H1 (cell line): ENCODE measurements at regions not wholly inside any gene's neighbourhood (a gene's known extent, or its start where the extent isn't known, plus 50 kb on each side); places are given as distances from the start of the nearest gene placed in this dataset.

Experiments used
- CTCF ChIA-PET: fragments of 300-600 bp; sonication (Branson Sonifier 250); formaldehyde crosslinking; loops from one replicate; lab custom pipeline; 2021; ENCODE audit not compliant: partially characterized antibody; lab: Charles Lee
- POLR2A ChIA-PET: fragments of 300-600 bp; sonication (Branson Sonifier 250); formaldehyde crosslinking; loops from one replicate; lab custom pipeline; 2021; ENCODE audit warnings: inconsistent platforms; ENCODE audit not compliant: partially characterized antibody; lab: Charles Lee
- DNase-seq, 2 experiments: peaks; one replicate each; pipeline versions ENCODE4 v3.0.0 to v3.0.0-alpha.2; 2010 to 2022; ENCODE audit warnings: low spot score in 2 of 2, low read depth in 1 of 2, mixed read lengths in 1 of 2
- FAIRE-seq: peaks from 2 replicates; lab custom pipeline; 2011; peaks lifted over from hg19 to GRCh38; lab: Jason Lieb, UNC
- H2AFZ ChIP-seq: 2 replicates; pipeline ENCODE4 v1.8.1; 2012; ENCODE audit warnings: low read length, inconsistent platforms
- H2AK5ac ChIP-seq: 2 replicates; pipeline ENCODE4 v1.6.1; 2013; ENCODE audit warnings: low read depth, low read length
- H2BK120ac ChIP-seq: replicated peaks from 2 replicates; pipeline ENCODE3; 2013; ENCODE audit warnings: low read depth, low read length, inconsistent platforms
- H2BK12ac ChIP-seq: 2 replicates; pipeline ENCODE4 v1.6.1; 2013; ENCODE audit warnings: low read depth, low read length
- H2BK15ac ChIP-seq: 2 replicates; pipeline ENCODE4 v1.6.1; 2013; ENCODE audit warnings: low read length
- H2BK20ac ChIP-seq: 2 replicates; pipeline ENCODE4 v1.6.1; 2013; ENCODE audit warnings: low read length
- H2BK5ac ChIP-seq: 2 replicates; pipeline ENCODE4 v1.6.1; 2013; ENCODE audit warnings: low read depth, low read length
- H3K14ac ChIP-seq: 2 replicates; pipeline ENCODE4 v1.6.1; 2013; ENCODE audit warnings: inconsistent platforms; ENCODE audit not compliant: insufficient read length
- H3K18ac ChIP-seq: 2 replicates; pipeline ENCODE4 v1.6.1; 2013; ENCODE audit warnings: low read length; ENCODE audit errors: extremely low read depth
- H3K23ac ChIP-seq: 2 replicates; pipeline ENCODE4 v1.6.1; 2013; ENCODE audit warnings: inconsistent platforms; ENCODE audit not compliant: insufficient read length
- H3K23me2 ChIP-seq: 2 replicates; pipeline ENCODE4 v1.6.1; 2013; ENCODE audit warnings: low read depth, low read length
- H3K27ac ChIP-seq: 2 replicates; pipeline ENCODE4 v1.6.1; 2011; ENCODE audit warnings: low read depth, low read length, inconsistent platforms
- H3K27me3 ChIP-seq, 4 experiments: replicated peaks in 1 of 4; 1 replicate in 1 of 4; 2 replicates in 3 of 4; pipeline versions ENCODE4 v1.6.1 to v1.8.1; 2011 to 2013; ENCODE audit warnings: low read length in 3 of 4, mild to moderate bottlenecking in 3 of 4, inconsistent platforms in 2 of 4, mixed read lengths in 2 of 4, moderate library complexity in 1 of 4; ENCODE audit not compliant: control insufficient read depth in 3 of 4, insufficient read depth in 3 of 4; ENCODE audit errors: extremely low read depth in 1 of 4
- H3K36me3 ChIP-seq, 4 experiments: 2 replicates each; pipeline versions ENCODE4 v1.6.1 to v1.8.1; 2011 to 2013; ENCODE audit warnings: mild to moderate bottlenecking in 4 of 4, low read length in 3 of 4, moderate library complexity in 2 of 4, control low read depth in 1 of 4, inconsistent platforms in 1 of 4; ENCODE audit not compliant: insufficient read depth in 4 of 4, control insufficient read depth in 2 of 4
- H3K4ac ChIP-seq: replicated peaks from 2 replicates; pipeline ENCODE3; 2013; ENCODE audit warnings: low read length, low read depth, mixed read lengths, inconsistent platforms; ENCODE audit not compliant: insufficient read length
- H3K4me1 ChIP-seq, 4 experiments: replicated peaks in 1 of 4; 1 replicate in 1 of 4; 2 replicates in 3 of 4; pipeline versions ENCODE4 v1.6.1 to v1.8.1; 2011 to 2013; ENCODE audit warnings: low read length in 3 of 4, inconsistent platforms in 2 of 4, mixed read lengths in 1 of 4; ENCODE audit not compliant: insufficient read depth in 4 of 4, control insufficient read depth in 3 of 4
- H3K4me2 ChIP-seq, 2 experiments: 2 replicates each; pipeline versions ENCODE4 v1.6.1 to v1.8.1; 2011 to 2013; ENCODE audit warnings: low read depth in 2 of 2, low read length in 2 of 2, control low read depth in 1 of 2, inconsistent platforms in 1 of 2, mild to moderate bottlenecking in 1 of 2; ENCODE audit not compliant: insufficient read depth in 1 of 2
- H3K4me3 ChIP-seq, 4 experiments: fragments of 200-600, 300-600 bp in 1 of 4; sonication (generic), shearing (Covaris generic), sonication (Bioruptor Twin) in 1 of 4; 2 replicates each; pipeline versions ENCODE4 v1.5.1 to v1.8.1; 2011 to 2016; ENCODE audit warnings: low read length in 4 of 4, low read depth in 3 of 4, control low read depth in 2 of 4, inconsistent platforms in 2 of 4, mild to moderate bottlenecking in 2 of 4, mixed read lengths in 1 of 4, moderate library complexity in 1 of 4; ENCODE audit not compliant: insufficient read depth in 2 of 4; ENCODE audit errors: extremely low read depth in 1 of 4
- H3K56ac ChIP-seq: replicated peaks from 2 replicates; pipeline ENCODE3; 2013; ENCODE audit warnings: low read depth, mild to moderate bottlenecking, mixed read lengths, low read length, inconsistent platforms; ENCODE audit not compliant: insufficient read length
- H3K79me1 ChIP-seq: 2 replicates; pipeline ENCODE4 v1.6.1; 2013; ENCODE audit warnings: low read depth, low read length, control low read depth
- H3K79me2 ChIP-seq, 2 experiments: 2 replicates each; pipeline versions ENCODE4 v1.6.1 to v1.8.1; 2012 to 2013; ENCODE audit warnings: low read length in 2 of 2, mild to moderate bottlenecking in 2 of 2, inconsistent platforms in 1 of 2; ENCODE audit not compliant: insufficient read depth in 2 of 2, control insufficient read depth in 1 of 2
- H3K9ac ChIP-seq, 4 experiments: replicated peaks in 1 of 4; 1 replicate in 1 of 4; 2 replicates in 3 of 4; pipeline versions ENCODE4 v1.6.1 to v1.8.1; 2011 to 2013; ENCODE audit warnings: low read depth in 3 of 4, low read length in 3 of 4, control low read depth in 2 of 4, mild to moderate bottlenecking in 2 of 4, moderate library complexity in 2 of 4, inconsistent platforms in 1 of 4; ENCODE audit errors: extremely low read depth in 1 of 4
- H3K9me3 ChIP-seq, 2 experiments: 2 replicates each; pipeline versions ENCODE4 v1.6.1 to v1.8.1; 2012 to 2013; ENCODE audit warnings: mild to moderate bottlenecking in 2 of 2, moderate library complexity in 2 of 2, control low read depth in 1 of 2, inconsistent platforms in 1 of 2, low read depth in 1 of 2, low read length in 1 of 2, mixed read lengths in 1 of 2; ENCODE audit not compliant: insufficient read depth in 2 of 2
- H4K20me1 ChIP-seq, 2 experiments: replicated peaks in 1 of 2; 2 replicates each; pipeline versions ENCODE3 to v1.8.1; 2011 to 2013; ENCODE audit warnings: inconsistent platforms in 2 of 2, low read length in 2 of 2, mild to moderate bottlenecking in 1 of 2; ENCODE audit not compliant: insufficient read depth in 2 of 2, control insufficient read depth in 1 of 2
- H4K5ac ChIP-seq: 2 replicates; pipeline ENCODE4 v1.6.1; 2013; ENCODE audit warnings: low read length, low read depth, mixed read lengths, inconsistent platforms; ENCODE audit not compliant: insufficient read length
- H4K8ac ChIP-seq: 2 replicates; pipeline ENCODE4 v1.8.0; 2013; ENCODE audit warnings: mild to moderate bottlenecking, moderate library complexity, low read length, inconsistent platforms; ENCODE audit not compliant: insufficient read depth; ENCODE audit errors: extremely low read depth
- H4K91ac ChIP-seq: replicated peaks from 2 replicates; pipeline ENCODE3; 2013; ENCODE audit warnings: low read length, mixed read lengths, inconsistent platforms; ENCODE audit not compliant: insufficient read length
- ATF3 ChIP-seq: IDR thresholded peaks from 2 replicates; pipeline ENCODE4 v1.6.1; 2011; ENCODE audit warnings: low read depth, mild to moderate bottlenecking, low read length; ENCODE audit not compliant: insufficient read depth
- BACH1 ChIP-seq: IDR thresholded peaks from 2 replicates; pipeline ENCODE4 v1.6.1; 2012; ENCODE audit warnings: low read length, improper control_type of control experiment
- MAFK ChIP-seq: IDR thresholded peaks from 2 replicates; pipeline ENCODE4 v1.6.1; 2012; ENCODE audit warnings: low read depth, mild to moderate bottlenecking, improper control_type of control experiment, low read length
- POLR2A ChIP-seq, 2 experiments: IDR thresholded peaks; 1 replicate in 1 of 2; 2 replicates in 1 of 2; pipeline ENCODE4 v1.6.1; 2011; ENCODE audit warnings: low read depth in 2 of 2, low read length in 2 of 2, mild to moderate bottlenecking in 2 of 2; ENCODE audit errors: control extremely low read depth in 1 of 2
- RAD21 ChIP-seq, 2 experiments: IDR thresholded peaks in 1 of 2; conservative IDR thresholded peaks in 1 of 2; 2 replicates each; pipeline ENCODE4 v1.6.1; 2011; ENCODE audit warnings: low read depth in 2 of 2, low read length in 2 of 2, improper control_type of control experiment in 1 of 2, inconsistent platforms in 1 of 2, mild to moderate bottlenecking in 1 of 2, moderate library complexity in 1 of 2
- RXRA ChIP-seq: IDR thresholded peaks from 2 replicates; pipeline ENCODE4 v1.6.1; 2011; ENCODE audit warnings: low read depth, mild to moderate bottlenecking, low read length, moderate library complexity; ENCODE audit not compliant: insufficient read depth
- SIX5 ChIP-seq: IDR thresholded peaks from 2 replicates; pipeline ENCODE4 v1.6.1; 2011; ENCODE audit warnings: mild to moderate bottlenecking, low read depth, low read length
- SRF ChIP-seq: IDR thresholded peaks from 2 replicates; pipeline ENCODE4 v1.6.1; 2011; ENCODE audit warnings: mild to moderate bottlenecking, low read depth, low read length, moderate library complexity
- SUZ12 ChIP-seq: fragments of 200-600 bp; sonication (generic); IDR thresholded peaks from 2 replicates; pipeline ENCODE4 v1.6.1; 2012; ENCODE audit warnings: mild to moderate bottlenecking, inconsistent platforms, low read length, moderate library complexity, mixed read lengths
- TAF1 ChIP-seq: IDR thresholded peaks from 2 replicates; pipeline ENCODE4 v1.6.1; 2011; ENCODE audit warnings: mild to moderate bottlenecking, low read depth, low read length
- TEAD4 ChIP-seq: IDR thresholded peaks from 2 replicates; pipeline ENCODE4 v1.6.1; 2012; ENCODE audit warnings: low read depth, low read length, inconsistent platforms, mixed read lengths
- WGBS, 2 experiments: shearing (Covaris generic) in 1 of 2; methylation state at CpG; one replicate each; pipeline versions ENCODE4 v1.1.6 to v1.1.7; 2013 to 2015; ENCODE audit warnings: low lambda C conversion rate in 2 of 2, mixed read lengths in 2 of 2, inconsistent platforms in 1 of 2, low coverage in 1 of 2, missing lambda C conversion rate in 1 of 2; ENCODE audit not compliant: insufficient replicate concordance in 2 of 2, insufficient coverage in 1 of 2, insufficient read length in 1 of 2; ENCODE audit errors: extremely low coverage in 1 of 2, missing lambda C conversion rate in 1 of 2; 5-methylcytosine and 5-hydroxymethylcytosine counted together
- TF ChIP-seq, protein P1 (sequence below): IDR thresholded peaks from 2 replicates; pipeline ENCODE4 v1.6.1; 2012; ENCODE audit warnings: inconsistent platforms
- TF ChIP-seq, protein P2 (sequence below): IDR thresholded peaks from 2 replicates; pipeline ENCODE4 v1.6.1; 2012; ENCODE audit warnings: low read length, inconsistent platforms

GRCh38 chr6:88290411-88290810 is 124.3 kb upstream of the CNR1 start:
- no peak overlapping the region for H2BK12ac ChIP-seq
- POLR2A ChIA-PET, result no interaction called here
- no peak overlapping the region for H3K27ac ChIP-seq
- no peak overlapping the region for H3K4ac ChIP-seq
- H3K14ac ChIP-seq, result no peak overlapping the region
- no peak overlapping the region for H2BK5ac ChIP-seq
- no peak overlapping the region for H2BK15ac ChIP-seq
- no peaks in the 10 kb centered on the region for H3K4me1 ChIP-seq
- H3K23me2 ChIP-seq, result no peaks in the 10 kb centered on the region
- H3K79me1 ChIP-seq, result no peaks in the 10 kb centered on the region
- H4K5ac ChIP-seq, result no peak overlapping the region
- H3K23ac ChIP-seq, result no peak overlapping the region
- 82% methylated on average over 2 of the region's 2 CpGs; no CpG with 5 or more reads in 1 of the 2 experiments for WGBS, 2 experiments
- no peak overlapping the region for H3K56ac ChIP-seq
- DNase-seq, result no peak
- no peak overlapping the region for H2AK5ac ChIP-seq
- no peaks in the 10 kb centered on the region for H4K20me1 ChIP-seq
- H3K9me3 ChIP-seq, result no peaks in the 10 kb centered on the region
- no peak overlapping the region for H3K9ac ChIP-seq
- H3K4me3 ChIP-seq, result no peak overlapping the region
- no peaks in the 10 kb centered on the region for H3K27me3 ChIP-seq
- no peaks in the 10 kb centered on the region for H3K79me2 ChIP-seq
- no peak overlapping the region for H2AFZ ChIP-seq
- no peak overlapping the region for H2BK120ac ChIP-seq
- no peaks in the 10 kb centered on the region for H3K36me3 ChIP-seq
- no peak overlapping the region for H3K18ac ChIP-seq
- no peak overlapping the region for H4K91ac ChIP-seq
- H4K8ac ChIP-seq, result no peak overlapping the region
- H3K4me2 ChIP-seq, result no peak overlapping the region
- CTCF ChIA-PET, result interaction anchor here (1.4 kb wide), 1 partner anchor 42 kb away, joined by 3 read pairs; no protein-coding TSS in a partner anchor
- H2BK20ac ChIP-seq, result no peak overlapping the region
- no peak for FAIRE-seq
- TF ChIP-seq RXRA, result no peak
- TF ChIP-seq TEAD4, result no peak
- no peak for TF ChIP-seq RAD21 (IDR thresholded peaks at IDR 0.05 in 1 of 2, conservative IDR thresholded peaks at IDR 0.05 in 1 of 2; ENCODE audit: low read depth in 2 of 2, low read length in 2 of 2)
- TF ChIP-seq MAFK, result no peak
- no peak for TF ChIP-seq SIX5
- no peak for TF ChIP-seq SRF
- TF ChIP-seq BACH1, result no peak
- no peak for TF ChIP-seq TAF1
- TF ChIP-seq POLR2A (IDR thresholded peaks at IDR 0.05; ENCODE audit: control extremely low read depth in 1 of 2, low read depth in 2 of 2, low read length in 2 of 2), result no peak
- no peak for TF ChIP-seq SUZ12
- TF ChIP-seq, protein P1, sequence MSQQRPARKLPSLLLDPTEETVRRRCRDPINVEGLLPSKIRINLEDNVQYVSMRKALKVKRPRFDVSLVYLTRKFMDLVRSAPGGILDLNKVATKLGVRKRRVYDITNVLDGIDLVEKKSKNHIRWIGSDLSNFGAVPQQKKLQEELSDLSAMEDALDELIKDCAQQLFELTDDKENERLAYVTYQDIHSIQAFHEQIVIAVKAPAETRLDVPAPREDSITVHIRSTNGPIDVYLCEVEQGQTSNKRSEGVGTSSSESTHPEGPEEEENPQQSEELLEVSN, result no peak
- TF ChIP-seq ATF3, result no peak
- TF ChIP-seq, protein P2, sequence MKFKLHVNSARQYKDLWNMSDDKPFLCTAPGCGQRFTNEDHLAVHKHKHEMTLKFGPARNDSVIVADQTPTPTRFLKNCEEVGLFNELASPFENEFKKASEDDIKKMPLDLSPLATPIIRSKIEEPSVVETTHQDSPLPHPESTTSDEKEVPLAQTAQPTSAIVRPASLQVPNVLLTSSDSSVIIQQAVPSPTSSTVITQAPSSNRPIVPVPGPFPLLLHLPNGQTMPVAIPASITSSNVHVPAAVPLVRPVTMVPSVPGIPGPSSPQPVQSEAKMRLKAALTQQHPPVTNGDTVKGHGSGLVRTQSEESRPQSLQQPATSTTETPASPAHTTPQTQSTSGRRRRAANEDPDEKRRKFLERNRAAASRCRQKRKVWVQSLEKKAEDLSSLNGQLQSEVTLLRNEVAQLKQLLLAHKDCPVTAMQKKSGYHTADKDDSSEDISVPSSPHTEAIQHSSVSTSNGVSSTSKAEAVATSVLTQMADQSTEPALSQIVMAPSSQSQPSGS, result no peak
